WI38 (cell line): ENCODE measurements at regions not wholly inside any gene's neighbourhood (a gene's known extent, or its start where the extent isn't known, plus 50 kb on each side); places are given as distances from the start of the nearest gene placed in this dataset.

Experiments
- H3K4me3 ChIP-seq: 2 replicates; pipeline ENCODE4 v1.5.1; 2011; ENCODE audit warnings: low read depth, mild to moderate bottlenecking, control low read depth, low read length
- CTCF ChIP-seq: IDR thresholded peaks from 2 replicates; pipeline ENCODE4 v1.5.1; 2012; ENCODE audit warnings: low read depth, mild to moderate bottlenecking, control low read depth, low read length

- no peak for TF ChIP-seq CTCF
These were observed 1329.5 kb upstream of the CDH8 start for GRCh38 chr16:63365649-63366304.

GRCh38 chr16:63363738-63364137 is 1327.5 kb upstream of the CDH8 start:
- no peak for TF ChIP-seq CTCF

More at GRCh38 chr16:63365649-63366304, 1329.5 kb upstream of the CDH8 start:
- no peak overlapping the region for H3K4me3 ChIP-seq

GRCh38 chr16:63361032-63361624 is 1324.9 kb upstream of the CDH8 start:
- peak; percentile 70 for TF ChIP-seq CTCF
- H3K4me3 ChIP-seq, result no peak overlapping the region

More at GRCh38 chr16:63363738-63364137, 1327.5 kb upstream of the CDH8 start:
- H3K4me3 ChIP-seq, result no peak overlapping the region

- TF ChIP-seq CTCF, result no peak
- H3K4me3 ChIP-seq, result no peak overlapping the region
These were observed 1313.7 kb upstream of the CDH8 start for GRCh38 chr16:63349961-63350360.

GRCh38 chr16:63346000-63346399 is 1309.8 kb upstream of the CDH8 start:
- H3K4me3 ChIP-seq, result no peak overlapping the region
- no peak for TF ChIP-seq CTCF

GRCh38 chr16:63337264-63337663 is 1301.0 kb upstream of the CDH8 start:
- H3K4me3 ChIP-seq, result no peak overlapping the region
- TF ChIP-seq CTCF, result no peak

- TF ChIP-seq CTCF, result no peak
- H3K4me3 ChIP-seq, result no peak overlapping the region
These were observed 1294.9 kb upstream of the CDH8 start for GRCh38 chr16:63331111-63331510.
